ENCODE measurements at regions not wholly inside any gene's neighbourhood (a gene's known extent, or its start where the extent isn't known, plus 50 kb on each side); places are given as distances from the start of the nearest gene placed in this dataset.
"Not testable (repeated sequence)": the region's sequence is repeated elsewhere in the genome, so short reads cannot be mapped to it uniquely, and the experiment has no call there.

DNA sequence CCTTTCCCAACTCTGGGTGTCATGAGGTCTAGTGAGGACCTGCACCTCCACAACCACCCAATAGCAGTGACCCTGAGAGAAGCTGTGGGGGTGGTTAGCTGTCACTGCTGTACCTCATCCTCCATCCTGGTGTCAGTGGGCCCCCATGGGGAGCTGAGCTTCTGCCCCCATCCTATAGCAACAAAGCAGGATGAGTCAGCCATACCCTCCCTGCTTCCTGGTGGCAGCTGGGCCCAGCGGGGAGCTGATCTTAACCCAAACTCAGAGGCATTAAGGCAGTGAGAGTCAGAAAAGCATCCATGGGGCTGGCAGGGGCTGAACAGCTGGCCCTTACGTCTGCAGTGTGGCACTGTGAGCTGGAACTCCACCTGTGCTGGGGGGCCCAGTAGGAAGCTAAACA is 247.8 kb upstream of the HDAC4 start:
- DNase-seq (ENCODE audit: low read depth in 4 of 6, low spot score in 6 of 6), result no peak

DNA sequence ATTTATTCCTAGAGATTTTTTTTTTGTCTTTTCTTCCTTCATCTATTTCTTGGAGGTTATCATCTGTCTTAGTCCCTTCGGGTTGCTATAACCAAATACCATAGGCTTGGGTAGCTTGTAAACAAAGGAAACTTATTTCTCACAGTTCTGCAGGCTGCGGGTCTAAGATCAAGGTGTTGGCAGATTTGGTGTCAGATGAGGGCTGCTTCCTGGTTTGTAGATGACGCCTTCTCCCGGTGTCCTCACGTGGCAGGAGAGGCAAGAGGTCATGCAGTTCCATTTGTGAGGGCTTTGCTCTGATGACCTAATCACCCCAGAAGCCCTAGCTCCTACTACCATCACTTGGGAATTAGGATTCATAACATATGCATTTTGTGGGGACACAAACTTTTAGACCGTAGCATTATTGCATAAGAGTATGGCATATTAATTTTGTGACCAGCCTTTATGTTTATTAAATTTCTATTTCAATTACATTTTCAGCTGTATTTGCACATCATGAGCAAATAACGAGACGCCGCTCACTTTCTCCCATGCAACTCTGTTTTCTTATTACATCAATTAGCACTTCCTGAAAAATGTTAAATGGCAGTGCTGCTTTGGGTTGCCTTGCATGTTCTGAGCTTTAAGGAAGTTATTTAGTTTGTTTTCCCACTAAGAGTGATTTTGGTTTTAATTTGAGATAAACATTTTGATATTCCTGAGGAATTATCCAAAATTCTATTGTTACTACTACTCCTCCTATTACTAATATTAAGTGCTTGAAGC is 246.4 kb upstream of the HDAC4 start:
- Histone ChIP-seq H3K27me3 (ENCODE audit: control insufficient read depth, insufficient read depth, low read length) (no peaks in the 10 kb centered on the region), H3K36me3 (ENCODE audit: control insufficient read depth, insufficient read depth, low read length) (no peaks in the 10 kb centered on the region), H3K4me3 (ENCODE audit: low read depth, low read length) (no peak overlapping the region), H3K9me3 (ENCODE audit: control insufficient read depth, insufficient read depth, low read length) (no peaks in the 10 kb centered on the region), H3K27ac (ENCODE audit: low read depth, low read length) (no peak overlapping the region), H3K4me1 (ENCODE audit: control insufficient read depth, insufficient read depth, low read length) (no peaks in the 10 kb centered on the region)
- 100% methylated on average over 1 of the region's 9 CpGs for WGBS (ENCODE audit: insufficient coverage)
- no peak for DNase-seq (ENCODE audit: low read depth in 4 of 6, low spot score in 6 of 6)

More for the DNA sequence above, 247.8 kb upstream of the HDAC4 start:
- H3K4me1 ChIP-seq (ENCODE audit: control insufficient read depth, insufficient read depth, low read length), result no peaks in the 10 kb centered on the region
- no peaks in the 10 kb centered on the region for H3K36me3 ChIP-seq (ENCODE audit: control insufficient read depth, insufficient read depth, low read length)
- H3K27ac ChIP-seq (ENCODE audit: low read depth, low read length), result no peak overlapping the region
- no peaks in the 10 kb centered on the region for H3K9me3 ChIP-seq (ENCODE audit: control insufficient read depth, insufficient read depth, low read length)
- WGBS (ENCODE audit: insufficient coverage), result 84% methylated on average over 2 of the region's 2 CpGs
- H3K27me3 ChIP-seq (ENCODE audit: control insufficient read depth, insufficient read depth, low read length), result no peaks in the 10 kb centered on the region
- no peak overlapping the region for H3K4me3 ChIP-seq (ENCODE audit: low read depth, low read length)

DNA sequence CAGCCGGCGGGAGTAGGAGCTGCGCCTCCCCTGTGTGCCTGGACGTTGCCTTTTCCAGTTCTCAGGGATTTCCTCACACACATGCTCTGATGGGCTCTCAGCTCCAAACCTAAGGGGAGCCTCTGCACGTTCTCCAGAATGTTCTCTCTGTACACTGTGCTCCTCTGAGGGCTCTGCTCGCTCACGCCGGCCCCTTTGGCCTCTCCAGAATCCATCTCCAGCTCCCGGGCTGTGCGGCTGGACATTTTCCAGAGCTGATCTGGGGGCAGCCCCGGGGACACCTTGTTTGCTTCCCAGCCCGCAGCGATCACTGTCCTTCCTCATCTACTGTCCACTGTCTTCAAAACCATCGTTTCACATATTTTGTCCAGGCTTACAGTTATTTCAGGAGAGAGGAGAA is 245.4 kb upstream of the HDAC4 start:
- Histone ChIP-seq H3K36me3 (ENCODE audit: control insufficient read depth, insufficient read depth, low read length) (no peaks in the 10 kb centered on the region), H3K9me3 (ENCODE audit: control insufficient read depth, insufficient read depth, low read length) (no peaks in the 10 kb centered on the region), H3K4me3 (ENCODE audit: low read depth, low read length) (no peak overlapping the region), H3K4me1 (ENCODE audit: control insufficient read depth, insufficient read depth, low read length) (peaks cover 4% of the 10 kb centered on the region), H3K27ac (ENCODE audit: low read depth, low read length) (no peak overlapping the region), H3K27me3 (ENCODE audit: control insufficient read depth, insufficient read depth, low read length) (no peaks in the 10 kb centered on the region)
- 83% methylated on average over 10 of the region's 14 CpGs for WGBS (ENCODE audit: insufficient coverage)
- DNase-seq (ENCODE audit: low read depth in 4 of 6, low spot score in 6 of 6), result no peak

DNA sequence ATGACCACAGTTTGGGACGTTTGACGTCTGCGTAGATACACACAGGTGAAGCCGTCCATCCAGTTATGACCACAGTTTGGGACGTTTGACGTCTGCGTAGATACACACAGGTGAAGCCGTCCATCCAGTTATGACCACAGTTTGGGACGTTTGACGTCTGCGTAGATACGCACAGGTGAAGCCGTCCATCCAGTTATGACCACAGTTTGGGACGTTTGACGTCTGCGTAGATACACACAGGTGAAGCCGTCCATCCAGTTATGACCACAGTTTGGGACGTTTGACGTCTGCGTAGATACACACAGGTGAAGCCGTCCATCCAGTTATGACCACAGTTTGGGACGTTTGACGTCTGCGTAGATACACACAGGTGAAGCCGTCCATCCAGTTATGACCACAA is 243.8 kb upstream of the HDAC4 start:
- WGBS (ENCODE audit: insufficient coverage), result 98% methylated on average over 4 of the region's 25 CpGs
- not testable (repeated sequence) for H3K4me1 ChIP-seq (ENCODE audit: control insufficient read depth, insufficient read depth, low read length); DNase-seq (ENCODE audit: low read depth in 4 of 6, low spot score in 6 of 6)

DNA sequence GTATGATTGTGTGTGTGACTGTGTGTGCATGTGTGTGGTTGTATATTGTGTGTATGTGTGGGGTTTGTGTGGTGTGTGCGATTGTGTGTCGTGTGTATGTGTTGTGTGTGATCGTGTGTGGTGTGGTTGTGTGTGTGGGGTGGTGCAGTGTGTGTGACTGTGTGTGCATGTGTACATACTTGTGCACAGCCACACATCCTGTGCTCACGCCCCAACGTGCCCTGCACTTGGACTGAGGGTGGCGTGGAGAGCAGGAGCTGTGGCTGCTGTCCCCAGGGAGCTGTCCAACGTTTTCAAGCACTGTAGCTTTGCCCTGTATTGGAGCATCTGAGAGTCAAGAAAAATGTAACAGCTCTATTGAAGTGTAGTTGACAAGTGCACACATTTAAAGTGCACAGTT is 243.2 kb upstream of the HDAC4 start:
- H3K4me1 ChIP-seq (ENCODE audit: control insufficient read depth, insufficient read depth, low read length), result peaks cover 4% of the 10 kb centered on the region
- no peak for DNase-seq (ENCODE audit: low read depth in 4 of 6, low spot score in 6 of 6)
- WGBS (ENCODE audit: insufficient coverage), result 74% methylated on average over 7 of the region's 7 CpGs

More for the DNA sequence above, 243.8 kb upstream of the HDAC4 start:
- H3K36me3 ChIP-seq (ENCODE audit: control insufficient read depth, insufficient read depth, low read length); H3K27me3 ChIP-seq (ENCODE audit: control insufficient read depth, insufficient read depth, low read length); H3K4me3 ChIP-seq (ENCODE audit: low read depth, low read length); H3K27ac ChIP-seq (ENCODE audit: low read depth, low read length); H3K9me3 ChIP-seq (ENCODE audit: control insufficient read depth, insufficient read depth, low read length): not testable (repeated sequence)

DNA sequence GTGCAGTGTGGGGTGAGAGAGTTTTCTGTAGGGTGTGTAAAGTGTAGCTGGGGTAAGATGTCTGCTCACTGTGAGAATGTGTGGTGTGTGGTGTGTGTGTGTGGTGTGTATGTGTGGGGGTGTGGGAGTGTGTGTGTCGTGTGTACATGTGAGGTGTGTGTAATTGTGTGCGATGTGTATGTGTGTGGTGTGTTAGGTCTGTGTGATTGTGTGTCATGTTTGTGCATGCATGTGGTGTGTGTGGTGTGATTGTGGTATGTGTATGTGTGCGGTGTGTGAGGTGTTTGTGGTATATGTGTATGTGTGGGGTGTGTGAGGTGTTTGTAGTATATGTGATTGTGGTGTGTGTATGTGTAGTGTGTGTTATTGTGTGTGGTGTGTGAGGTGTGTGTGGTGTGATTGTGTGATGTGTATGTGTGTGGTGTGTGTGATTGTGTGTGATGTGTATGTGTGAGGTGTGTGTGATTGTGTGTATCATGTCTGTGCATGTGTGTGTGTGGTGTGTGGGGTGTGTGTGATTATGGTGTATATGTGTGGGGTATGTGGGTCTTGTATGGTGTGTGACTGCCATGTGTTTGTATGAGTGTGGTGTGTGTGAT is 241.7 kb upstream of the HDAC4 start:
- no peaks in the 10 kb centered on the region for H3K36me3 ChIP-seq (ENCODE audit: control insufficient read depth, insufficient read depth, low read length)
- H3K4me3 ChIP-seq (ENCODE audit: low read depth, low read length), result no peak overlapping the region
- no peak for DNase-seq (ENCODE audit: low read depth in 4 of 6, low spot score in 6 of 6)
- 93% methylated on average over 3 of the region's 3 CpGs for WGBS (ENCODE audit: insufficient coverage)
- no peaks in the 10 kb centered on the region for H3K27me3 ChIP-seq (ENCODE audit: control insufficient read depth, insufficient read depth, low read length)
- no peaks in the 10 kb centered on the region for H3K9me3 ChIP-seq (ENCODE audit: control insufficient read depth, insufficient read depth, low read length)
- no peak overlapping the region for H3K27ac ChIP-seq (ENCODE audit: low read depth, low read length)
- peaks cover 4% of the 10 kb centered on the region for H3K4me1 ChIP-seq (ENCODE audit: control insufficient read depth, insufficient read depth, low read length)

More for the DNA sequence above, 243.2 kb upstream of the HDAC4 start:
- Histone ChIP-seq H3K36me3 (ENCODE audit: control insufficient read depth, insufficient read depth, low read length) (no peaks in the 10 kb centered on the region), H3K4me3 (ENCODE audit: low read depth, low read length) (no peak overlapping the region), H3K9me3 (ENCODE audit: control insufficient read depth, insufficient read depth, low read length) (no peaks in the 10 kb centered on the region), H3K27ac (ENCODE audit: low read depth, low read length) (no peak overlapping the region), H3K27me3 (ENCODE audit: control insufficient read depth, insufficient read depth, low read length) (no peaks in the 10 kb centered on the region)

DNA sequence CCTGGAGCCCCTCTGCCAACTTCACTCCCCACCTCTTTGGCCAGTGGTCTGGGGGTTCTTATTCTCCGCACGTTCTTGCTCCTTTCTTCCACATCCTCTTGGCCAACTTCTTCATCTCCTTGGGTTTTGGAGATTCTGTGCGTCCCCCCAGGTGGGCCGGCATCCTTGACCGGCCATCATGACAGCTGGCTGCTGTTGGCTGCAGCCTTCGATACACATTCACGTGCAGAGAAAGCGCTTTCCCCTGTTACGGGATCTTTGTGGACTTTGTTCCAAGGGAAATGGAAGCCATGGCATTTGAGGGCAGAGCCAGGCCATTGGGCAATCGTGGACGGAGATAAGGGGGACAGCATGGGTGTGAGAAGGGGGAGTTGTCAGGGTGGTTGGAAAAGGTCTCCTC is 241.1 kb upstream of the HDAC4 start:
- H3K27ac ChIP-seq (ENCODE audit: low read depth, low read length); H3K4me3 ChIP-seq (ENCODE audit: low read depth, low read length); H3K9me3 ChIP-seq (ENCODE audit: control insufficient read depth, insufficient read depth, low read length); H3K36me3 ChIP-seq (ENCODE audit: control insufficient read depth, insufficient read depth, low read length); H3K4me1 ChIP-seq (ENCODE audit: control insufficient read depth, insufficient read depth, low read length); H3K27me3 ChIP-seq (ENCODE audit: control insufficient read depth, insufficient read depth, low read length); DNase-seq (ENCODE audit: low read depth in 4 of 6, low spot score in 6 of 6): not testable (repeated sequence)
- WGBS (ENCODE audit: insufficient coverage), result 92% methylated on average over 5 of the region's 11 CpGs

DNA sequence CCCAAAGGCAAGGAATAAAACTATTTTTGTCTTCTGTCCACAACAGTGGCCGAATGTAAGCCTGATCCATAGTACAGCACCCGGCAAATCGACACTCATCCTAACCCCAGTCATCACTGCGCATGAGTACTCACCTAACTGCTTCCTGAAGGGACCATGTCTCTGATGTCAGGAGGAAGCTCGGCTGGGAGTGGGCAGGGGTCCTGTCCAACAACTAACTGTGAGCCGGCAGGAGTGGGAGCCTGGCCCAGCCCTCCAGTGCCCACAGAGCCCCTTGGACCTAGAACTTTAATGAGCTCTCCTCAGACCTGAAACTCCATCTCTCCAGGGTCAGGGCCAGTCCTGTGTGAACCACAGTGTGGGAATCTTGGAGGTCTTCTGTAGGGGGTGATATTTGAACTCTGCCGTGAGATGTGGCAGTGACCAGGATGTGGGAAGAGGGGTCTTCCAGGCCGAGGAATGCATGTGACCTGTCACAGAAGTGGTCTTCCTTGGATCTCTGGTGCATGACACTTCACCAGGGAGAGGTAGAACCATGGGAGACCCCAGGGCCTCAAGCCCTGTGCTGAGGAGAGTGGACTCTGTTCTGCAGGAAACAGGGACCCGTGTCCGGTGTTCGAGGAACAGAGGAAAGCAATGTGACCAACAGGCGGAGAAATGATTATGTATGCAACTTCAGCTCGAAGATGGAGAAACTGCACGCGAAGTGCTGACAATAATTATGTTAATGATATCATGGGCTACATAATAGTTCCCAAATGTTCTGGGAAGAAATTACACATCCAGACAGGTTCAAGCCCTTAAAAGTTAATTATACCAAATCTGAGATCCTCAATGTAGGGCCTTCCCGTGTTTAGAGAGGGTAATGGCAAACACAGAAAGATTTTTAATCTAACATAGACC is 240.1 kb upstream of the HDAC4 start:
- no peaks in the 10 kb centered on the region for H3K27me3 ChIP-seq (ENCODE audit: control insufficient read depth, insufficient read depth, low read length)
- peaks cover 4% of the 10 kb centered on the region for H3K4me1 ChIP-seq (ENCODE audit: control insufficient read depth, insufficient read depth, low read length)
- no peaks in the 10 kb centered on the region for H3K9me3 ChIP-seq (ENCODE audit: control insufficient read depth, insufficient read depth, low read length)
- peak in 1 of 6 donors; percentile 77 for DNase-seq (ENCODE audit: low read depth in 4 of 6, low spot score in 6 of 6)
- H3K27ac ChIP-seq (ENCODE audit: low read depth, low read length), result no peak overlapping the region
- no peak overlapping the region for H3K4me3 ChIP-seq (ENCODE audit: low read depth, low read length)
- WGBS (ENCODE audit: insufficient coverage), result 89% methylated on average over 12 of the region's 16 CpGs
- no peaks in the 10 kb centered on the region for H3K36me3 ChIP-seq (ENCODE audit: control insufficient read depth, insufficient read depth, low read length)

DNA sequence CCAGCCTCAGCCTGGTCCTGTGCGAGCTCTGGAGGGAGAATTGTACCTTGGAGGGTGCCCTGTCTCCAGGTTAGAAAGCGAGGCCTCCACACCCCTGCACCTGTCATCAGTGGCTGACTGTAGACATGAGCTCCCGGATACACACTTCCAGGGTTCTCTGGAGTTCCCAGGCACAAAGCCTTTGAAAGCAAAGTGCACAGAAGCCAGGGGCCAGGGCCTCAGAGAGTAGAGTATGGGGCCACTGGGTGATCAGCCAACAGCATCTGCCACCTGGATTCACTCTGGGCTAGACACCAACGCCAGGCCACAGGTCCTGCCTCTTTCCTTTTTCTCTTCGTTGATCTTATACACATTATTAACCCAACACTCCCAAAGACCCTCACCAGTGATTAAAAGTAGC is 239.4 kb upstream of the HDAC4 start:
- Histone ChIP-seq H3K9me3 (ENCODE audit: control insufficient read depth, insufficient read depth, low read length) (no peaks in the 10 kb centered on the region), H3K27me3 (ENCODE audit: control insufficient read depth, insufficient read depth, low read length) (no peaks in the 10 kb centered on the region), H3K4me1 (ENCODE audit: control insufficient read depth, insufficient read depth, low read length) (peaks cover 4% of the 10 kb centered on the region), H3K4me3 (ENCODE audit: low read depth, low read length) (no peak overlapping the region), H3K36me3 (ENCODE audit: control insufficient read depth, insufficient read depth, low read length) (no peaks in the 10 kb centered on the region), H3K27ac (ENCODE audit: low read depth, low read length) (no peak overlapping the region)
- 94% methylated on average over 3 of the region's 5 CpGs for WGBS (ENCODE audit: insufficient coverage)
- no peak for DNase-seq (ENCODE audit: low read depth in 4 of 6, low spot score in 6 of 6)

All from spinal cord (tissue), 9 donors.